ENCODE measurements at regions not wholly inside any gene's neighbourhood (a gene's known extent, or its start where the extent isn't known, plus 50 kb on each side); places are given as distances from the start of the nearest gene placed in this dataset.

DNA sequence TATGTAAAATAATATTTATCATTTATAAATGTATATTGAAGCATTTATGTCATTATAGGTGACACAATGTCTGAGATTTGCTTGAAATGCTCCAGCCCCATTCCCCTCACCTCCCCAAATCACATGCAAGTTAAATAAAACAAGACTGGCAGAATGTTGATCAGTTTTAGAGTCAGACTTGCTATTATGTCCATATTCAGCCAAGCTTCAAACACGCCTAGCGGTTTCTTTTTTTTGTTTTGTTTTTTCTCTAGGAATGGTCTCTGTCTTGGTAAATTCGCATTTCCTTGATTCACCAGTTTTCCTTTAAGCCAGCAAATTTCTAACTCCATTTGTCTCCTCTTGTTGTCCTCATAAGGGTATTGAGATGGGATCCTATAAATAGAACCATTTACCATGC, 153.0 kb upstream of the HMHB1 start:
- H3K9me3 ChIP-seq (ENCODE audit: insufficient read depth, low read length): no peaks in the 10 kb centered on the region
- H4K20me1 ChIP-seq (ENCODE audit: insufficient read depth, low read length): no peaks in the 10 kb centered on the region
- no peaks in the 10 kb centered on the region for H3K36me3 ChIP-seq (replicated peaks; ENCODE audit: low read depth, low read length)
- H3K4me1 ChIP-seq (ENCODE audit: low read length): no peaks in the 10 kb centered on the region
- no peak overlapping the region for H2AFZ ChIP-seq (ENCODE audit: low read depth, low read length)
- H3K79me2 ChIP-seq (ENCODE audit: low read length): no peaks in the 10 kb centered on the region
- H3K27ac ChIP-seq (ENCODE audit: low read length): no peak overlapping the region
- no peak overlapping the region for H3K4me2 ChIP-seq (ENCODE audit: low read length)
- no peaks in the 10 kb centered on the region for H3K27me3 ChIP-seq (ENCODE audit: low read depth, low read length)
- no peak overlapping the region for H3K9ac ChIP-seq (ENCODE audit: low read length)
- no peak overlapping the region for H3K4me3 ChIP-seq (ENCODE audit: low read length)
- TF ChIP-seq CTCF (IDR thresholded peaks at IDR 0.05; ENCODE audit: low read depth, low read length) (no peak), EZH2phosphoT487 (IDR thresholded peaks at IDR 0.05; ENCODE audit: low read depth) (no peak)

DNA sequence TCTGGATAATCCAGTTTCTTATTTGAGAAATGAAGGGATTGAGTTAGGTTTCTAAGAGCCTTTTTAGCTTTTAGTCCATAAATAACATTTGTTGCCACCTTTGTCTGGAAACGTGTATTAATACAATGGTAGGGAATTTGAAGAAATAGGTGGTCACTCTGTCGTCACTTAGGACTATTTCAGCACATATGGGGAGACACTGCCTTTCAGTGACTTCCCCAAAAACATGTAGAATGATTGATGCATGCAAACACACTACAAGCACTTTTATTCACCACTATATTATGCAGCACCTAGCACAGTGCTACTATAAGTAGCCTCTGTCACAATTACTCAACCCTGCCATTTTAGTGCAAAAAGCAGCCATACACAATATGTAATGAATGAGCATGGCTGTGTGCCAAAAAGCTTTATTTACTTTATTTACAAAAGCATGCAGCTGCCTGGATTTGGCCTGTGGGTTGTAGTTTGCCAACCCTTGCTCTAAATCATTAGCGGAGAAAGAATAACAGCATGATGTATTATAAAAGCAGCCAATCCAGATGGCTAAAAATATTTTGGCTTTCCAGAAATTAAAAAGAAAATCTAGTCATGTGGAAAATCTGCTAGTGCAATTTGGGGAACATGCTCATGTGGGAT, 154.2 kb upstream of the HMHB1 start:
- no peaks in the 10 kb centered on the region for H3K4me1 ChIP-seq (ENCODE audit: low read length)
- H3K9ac ChIP-seq (ENCODE audit: low read length): no peak overlapping the region
- no peak overlapping the region for H3K4me3 ChIP-seq (ENCODE audit: low read length)
- no peaks in the 10 kb centered on the region for H3K9me3 ChIP-seq (ENCODE audit: insufficient read depth, low read length)
- H4K20me1 ChIP-seq (ENCODE audit: insufficient read depth, low read length): no peaks in the 10 kb centered on the region
- no peak overlapping the region for H2AFZ ChIP-seq (ENCODE audit: low read depth, low read length)
- no peak overlapping the region for H3K4me2 ChIP-seq (ENCODE audit: low read length)
- H3K36me3 ChIP-seq (replicated peaks; ENCODE audit: low read depth, low read length): no peaks in the 10 kb centered on the region
- H3K79me2 ChIP-seq (ENCODE audit: low read length): no peaks in the 10 kb centered on the region
- no peaks in the 10 kb centered on the region for H3K27me3 ChIP-seq (ENCODE audit: low read depth, low read length)
- TF ChIP-seq EZH2phosphoT487 (IDR thresholded peaks at IDR 0.05; ENCODE audit: low read depth) (no peak), CTCF (IDR thresholded peaks at IDR 0.05; ENCODE audit: low read depth, low read length) (no peak)
- H3K27ac ChIP-seq (ENCODE audit: low read length): no peak overlapping the region

DNA sequence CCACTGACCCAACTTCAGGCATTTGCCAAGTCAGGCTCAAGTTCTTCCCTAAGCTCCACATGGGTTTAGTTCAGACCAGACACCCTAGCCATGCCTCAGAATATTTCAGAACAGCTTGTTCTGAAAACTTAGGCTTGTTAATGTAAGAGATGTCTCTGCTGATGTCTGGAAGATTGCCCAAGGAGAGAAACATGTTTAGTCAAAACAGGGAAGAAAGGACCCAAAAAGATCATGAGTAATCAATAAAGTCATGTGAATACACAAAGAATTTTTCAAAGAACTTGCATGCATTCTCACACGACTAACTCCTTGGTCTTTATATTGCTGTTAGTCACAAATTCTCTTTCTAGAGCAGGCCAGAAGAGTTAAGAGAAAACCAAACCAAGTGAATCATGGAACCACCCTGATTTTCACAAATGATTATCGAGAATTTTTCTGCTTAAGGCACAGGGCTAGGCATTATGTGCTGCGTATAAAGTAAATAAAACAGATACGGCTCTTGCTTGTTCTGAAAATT, 158.1 kb upstream of the HMHB1 start:
- Histone ChIP-seq H2AFZ (ENCODE audit: low read depth, low read length) (no peak overlapping the region), H3K36me3 (replicated peaks; ENCODE audit: low read depth, low read length) (no peaks in the 10 kb centered on the region), H3K27me3 (ENCODE audit: low read depth, low read length) (no peaks in the 10 kb centered on the region), H3K4me3 (ENCODE audit: low read length) (no peak overlapping the region), H3K9ac (ENCODE audit: low read length) (no peak overlapping the region), H3K79me2 (ENCODE audit: low read length) (no peaks in the 10 kb centered on the region), H3K9me3 (ENCODE audit: insufficient read depth, low read length) (no peaks in the 10 kb centered on the region), H3K27ac (ENCODE audit: low read length) (no peak overlapping the region), H3K4me1 (ENCODE audit: low read length) (peaks cover 10% of the 10 kb centered on the region), H3K4me2 (ENCODE audit: low read length) (no peak overlapping the region), H4K20me1 (ENCODE audit: insufficient read depth, low read length) (no peaks in the 10 kb centered on the region)
- TF ChIP-seq CTCF (IDR thresholded peaks at IDR 0.05; ENCODE audit: low read depth, low read length): no peak

DNA sequence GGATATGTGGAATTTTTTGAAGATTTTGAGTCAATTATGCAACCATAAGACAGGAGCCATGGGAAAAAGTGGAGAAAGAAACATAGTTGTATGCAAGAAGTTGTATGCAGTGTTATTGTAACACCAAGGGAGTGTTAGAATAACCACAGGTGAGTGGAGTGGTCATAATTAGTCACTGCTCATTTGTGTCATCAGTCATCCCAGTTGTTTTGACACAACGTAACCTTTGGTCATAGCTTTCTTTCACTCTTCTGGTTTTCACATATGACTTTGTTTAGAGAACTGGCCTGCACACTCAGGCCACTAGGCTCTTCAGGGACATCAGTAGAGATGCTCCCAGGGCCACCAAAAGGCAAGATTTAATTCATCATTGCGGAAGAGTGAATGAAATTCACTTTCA, 158.7 kb upstream of the HMHB1 start:
- TF ChIP-seq CTCF (IDR thresholded peaks at IDR 0.05; ENCODE audit: low read depth, low read length) (no peak), EZH2phosphoT487 (IDR thresholded peaks at IDR 0.05; ENCODE audit: low read depth) (no peak)
- Histone ChIP-seq H3K9me3 (ENCODE audit: insufficient read depth, low read length) (no peaks in the 10 kb centered on the region), H2AFZ (ENCODE audit: low read depth, low read length) (no peak overlapping the region), H3K27ac (ENCODE audit: low read length) (no peak overlapping the region), H3K36me3 (replicated peaks; ENCODE audit: low read depth, low read length) (no peaks in the 10 kb centered on the region), H3K4me2 (ENCODE audit: low read length) (no peak overlapping the region), H3K79me2 (ENCODE audit: low read length) (no peaks in the 10 kb centered on the region), H3K9ac (ENCODE audit: low read length) (no peak overlapping the region), H3K4me1 (ENCODE audit: low read length) (peaks cover 10% of the 10 kb centered on the region), H3K4me3 (ENCODE audit: low read length) (no peak overlapping the region), H3K27me3 (ENCODE audit: low read depth, low read length) (no peaks in the 10 kb centered on the region), H4K20me1 (ENCODE audit: insufficient read depth, low read length) (no peaks in the 10 kb centered on the region)
